Activated naive CD4-positive, alpha-beta T cell treated with anti-CD3 and anti-CD28 coated beads, Interleukin-2, amount 50 U/mL, for 24 hours (primary cell): ENCODE measurements at regions not wholly inside any gene's neighbourhood (a gene's known extent, or its start where the extent isn't known, plus 50 kb on each side); places are given as distances from the start of the nearest gene placed in this dataset.

Source experiments
- H3K27ac Mint-ChIP-seq: one replicate; pipeline ENCODE4 v1.8.0; 2021; ENCODE audit warnings: mild to moderate bottlenecking, mixed read lengths
- H3K27me3 Mint-ChIP-seq: one replicate; pipeline ENCODE4 v1.8.0; 2021; ENCODE audit warnings: mixed read lengths
- H3K36me3 Mint-ChIP-seq: one replicate; pipeline ENCODE4 v1.8.0; 2021; ENCODE audit warnings: mixed read lengths
- H3K4me1 Mint-ChIP-seq: one replicate; pipeline ENCODE4 v1.8.0; 2021; ENCODE audit warnings: mixed read lengths
- H3K4me3 Mint-ChIP-seq: one replicate; pipeline ENCODE4 v1.8.0; 2021; ENCODE audit warnings: mild to moderate bottlenecking, mixed read lengths
- H3K9me3 Mint-ChIP-seq: one replicate; pipeline ENCODE4 v1.8.0; 2021; ENCODE audit warnings: mixed read lengths

- Mint-ChIP-seq H3K9me3 (peaks cover 8% of the 10 kb centered on the region), H3K27me3 (no peaks in the 10 kb centered on the region), H3K4me3 (no peak overlapping the region), H3K4me1 (no peaks in the 10 kb centered on the region), H3K27ac (no peak overlapping the region), H3K36me3 (no peaks in the 10 kb centered on the region)
Measured at GRCh38 chr13:63706751-63707150, 2291.1 kb upstream of the PCDH20 start.

GRCh38 chr13:63704521-63704920, 2288.9 kb upstream of the PCDH20 start:
- Mint-ChIP-seq H3K4me1 (no peaks in the 10 kb centered on the region), H3K9me3 (peaks cover 8% of the 10 kb centered on the region), H3K4me3 (no peak overlapping the region), H3K36me3 (no peaks in the 10 kb centered on the region), H3K27me3 (no peaks in the 10 kb centered on the region), H3K27ac (no peak overlapping the region)

- Mint-ChIP-seq H3K27ac (no peak overlapping the region), H3K4me3 (no peak overlapping the region), H3K27me3 (no peaks in the 10 kb centered on the region), H3K4me1 (no peaks in the 10 kb centered on the region), H3K9me3 (peaks cover 8% of the 10 kb centered on the region), H3K36me3 (no peaks in the 10 kb centered on the region)
Measured at GRCh38 chr13:63700350-63700749, 2284.7 kb upstream of the PCDH20 start.

- H3K9me3 Mint-ChIP-seq, result peaks cover 8% of the 10 kb centered on the region
- no peaks in the 10 kb centered on the region for H3K27me3 Mint-ChIP-seq
- no peaks in the 10 kb centered on the region for H3K4me1 Mint-ChIP-seq
- no peak overlapping the region for H3K4me3 Mint-ChIP-seq
- no peak overlapping the region for H3K27ac Mint-ChIP-seq
- H3K36me3 Mint-ChIP-seq, result no peaks in the 10 kb centered on the region
Measured at GRCh38 chr13:63699948-63700347, 2284.3 kb upstream of the PCDH20 start.

- Mint-ChIP-seq H3K27me3 (no peaks in the 10 kb centered on the region), H3K4me3 (no peak overlapping the region)
Measured at GRCh38 chr13:63696055-63696454, 2280.4 kb upstream of the PCDH20 start.

DNA sequence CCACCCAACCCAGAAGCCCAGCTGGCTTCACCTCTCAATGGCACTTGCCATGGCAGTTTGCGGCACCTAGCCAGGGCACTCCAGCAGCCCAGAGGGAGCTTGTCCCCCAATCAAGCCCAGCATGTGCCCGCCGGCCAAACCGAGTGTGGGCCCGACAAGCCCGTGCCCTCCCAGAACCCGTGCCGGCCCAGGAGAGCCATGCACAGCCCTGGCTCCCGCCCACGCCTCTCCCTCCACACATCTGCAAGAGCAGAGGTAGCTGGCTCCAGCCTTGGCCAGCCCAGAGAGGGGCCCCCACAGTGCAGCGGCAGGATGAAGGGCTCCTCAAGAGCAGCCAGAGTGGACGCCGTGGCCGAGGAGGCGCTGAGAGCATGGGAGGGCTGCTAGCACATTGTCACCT, 2278.0 kb upstream of the PCDH20 start:
- Mint-ChIP-seq H3K27ac (no peak overlapping the region), H3K9me3 (peaks cover 8% of the 10 kb centered on the region), H3K4me3 (no peak overlapping the region), H3K4me1 (no peaks in the 10 kb centered on the region), H3K36me3 (no peaks in the 10 kb centered on the region), H3K27me3 (no peaks in the 10 kb centered on the region)

More at GRCh38 chr13:63696055-63696454, 2280.4 kb upstream of the PCDH20 start:
- Mint-ChIP-seq H3K27ac (no peak overlapping the region), H3K36me3 (no peaks in the 10 kb centered on the region), H3K9me3 (peaks cover 8% of the 10 kb centered on the region), H3K4me1 (no peaks in the 10 kb centered on the region)

DNA sequence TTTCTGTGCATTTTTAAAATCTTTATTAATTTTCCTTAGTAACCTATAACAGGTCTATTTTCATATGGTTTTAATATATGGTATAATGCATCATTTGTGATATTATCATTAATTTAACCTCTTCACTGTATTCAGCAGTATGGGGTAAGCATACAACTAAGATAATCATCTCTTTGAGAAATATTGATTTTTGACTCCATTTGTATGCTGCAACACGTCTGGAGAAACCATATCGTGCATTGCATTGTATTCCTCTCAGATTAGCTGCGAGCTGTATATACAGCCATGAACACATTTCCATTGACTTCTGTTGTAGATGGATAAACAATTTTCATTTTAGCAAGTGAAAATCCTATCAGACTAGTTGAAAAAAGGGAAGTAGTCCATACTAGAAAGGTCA, 2275.8 kb upstream of the PCDH20 start:
- Mint-ChIP-seq H3K27me3 (no peaks in the 10 kb centered on the region), H3K4me3 (no peak overlapping the region), H3K4me1 (no peaks in the 10 kb centered on the region), H3K36me3 (no peaks in the 10 kb centered on the region), H3K27ac (no peak overlapping the region), H3K9me3 (peaks cover 8% of the 10 kb centered on the region)

DNA sequence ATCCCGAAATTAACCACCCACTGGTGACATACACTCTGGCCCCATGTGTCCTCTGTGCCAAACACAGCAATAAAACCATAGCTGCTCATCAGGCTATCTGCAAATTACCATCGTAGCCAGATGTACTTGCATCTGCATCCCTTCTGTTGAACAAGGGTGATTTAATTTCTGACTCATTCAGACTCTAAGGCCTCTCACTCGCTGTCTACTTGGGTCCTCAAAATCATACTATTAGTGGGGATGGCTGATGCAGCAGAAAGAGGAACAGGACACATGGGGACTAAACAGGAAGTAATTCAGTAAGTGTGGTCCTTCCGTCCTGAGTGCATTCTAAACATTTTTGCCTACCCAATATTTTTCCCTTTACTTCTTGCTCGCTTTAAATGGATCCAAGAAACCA, 2275.0 kb upstream of the PCDH20 start:
- Mint-ChIP-seq H3K4me1 (no peaks in the 10 kb centered on the region), H3K27me3 (no peaks in the 10 kb centered on the region), H3K4me3 (no peak overlapping the region), H3K27ac (no peak overlapping the region), H3K9me3 (peaks cover 8% of the 10 kb centered on the region), H3K36me3 (no peaks in the 10 kb centered on the region)

GRCh38 chr13:63684822-63685221, 2269.2 kb upstream of the PCDH20 start:
- Mint-ChIP-seq H3K9me3 (peaks cover 5% of the 10 kb centered on the region), H3K27me3 (no peaks in the 10 kb centered on the region), H3K4me3 (no peak overlapping the region), H3K4me1 (no peaks in the 10 kb centered on the region), H3K36me3 (no peaks in the 10 kb centered on the region), H3K27ac (no peak overlapping the region)

DNA sequence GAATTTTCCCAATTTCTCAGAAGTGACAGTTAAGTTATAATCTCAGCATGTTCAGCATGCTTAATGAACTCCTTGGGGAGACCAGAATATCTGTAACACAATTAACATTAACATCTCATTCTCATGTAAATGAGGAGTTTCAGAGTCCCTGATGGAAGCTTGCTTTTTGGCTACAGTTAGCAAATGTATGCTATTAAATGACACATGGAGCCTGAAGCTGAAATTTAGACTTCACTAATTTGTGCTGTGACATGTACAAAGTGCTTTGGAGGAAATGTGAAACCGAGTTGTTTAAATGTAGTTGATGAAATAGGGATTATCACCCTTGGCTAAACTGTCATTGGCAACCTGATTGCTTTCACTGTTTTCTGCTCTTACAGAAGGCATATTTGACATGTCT, 2265.1 kb upstream of the PCDH20 start:
- Mint-ChIP-seq H3K9me3 (peaks cover 5% of the 10 kb centered on the region), H3K27ac (no peak overlapping the region), H3K27me3 (no peaks in the 10 kb centered on the region), H3K4me1 (no peaks in the 10 kb centered on the region), H3K36me3 (no peaks in the 10 kb centered on the region), H3K4me3 (no peak overlapping the region)

GRCh38 chr13:63671296-63671695, 2255.6 kb upstream of the PCDH20 start:
- Mint-ChIP-seq H3K27me3 (no peaks in the 10 kb centered on the region), H3K36me3 (no peaks in the 10 kb centered on the region), H3K9me3 (peaks cover 5% of the 10 kb centered on the region), H3K27ac (no peak overlapping the region), H3K4me1 (no peaks in the 10 kb centered on the region), H3K4me3 (no peak overlapping the region)

GRCh38 chr13:63651394-63651793, 2235.7 kb upstream of the PCDH20 start:
- Mint-ChIP-seq H3K4me1 (no peaks in the 10 kb centered on the region), H3K27me3 (no peaks in the 10 kb centered on the region), H3K4me3 (no peak overlapping the region), H3K27ac (no peak overlapping the region), H3K36me3 (no peaks in the 10 kb centered on the region), H3K9me3 (peaks cover 17% of the 10 kb centered on the region)

- Mint-ChIP-seq H3K9me3 (no peaks in the 10 kb centered on the region), H3K27ac (no peak overlapping the region), H3K4me3 (no peak overlapping the region)
Measured at GRCh38 chr13:63643543-63643942, 2227.9 kb upstream of the PCDH20 start.

DNA sequence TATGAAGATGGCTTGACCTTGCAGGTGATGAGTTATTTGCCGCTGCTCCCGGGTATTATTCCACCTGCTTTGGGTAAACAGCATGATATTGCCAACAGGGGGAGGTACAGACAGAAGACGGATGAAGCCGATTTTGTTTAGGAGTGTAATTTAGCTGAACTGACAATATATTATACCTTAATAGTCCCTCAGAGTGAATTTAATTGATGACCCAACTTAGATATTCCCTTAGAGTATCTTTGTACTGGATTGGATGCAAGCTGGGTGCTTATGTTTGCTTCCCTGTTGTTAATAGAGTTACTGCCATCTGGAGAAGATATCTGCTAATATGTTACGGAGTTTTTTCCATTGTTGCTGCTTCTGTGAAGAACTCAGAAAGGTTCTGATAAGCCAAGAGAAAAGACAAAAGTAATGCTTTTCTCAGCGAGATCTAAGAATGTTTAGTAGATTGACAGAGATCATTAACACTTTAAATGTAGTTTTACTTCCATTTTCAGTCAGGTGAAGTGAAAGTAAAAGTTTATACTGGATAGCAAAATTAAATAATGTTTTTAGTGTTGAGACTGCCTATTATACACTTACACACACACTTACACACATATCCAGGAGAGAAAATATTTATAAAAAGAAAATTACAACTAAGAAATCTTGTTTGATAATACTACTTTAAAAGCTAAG, 2220.8 kb upstream of the PCDH20 start:
- Mint-ChIP-seq H3K9me3 (peaks cover under 1% of the 10 kb centered on the region), H3K36me3 (no peaks in the 10 kb centered on the region), H3K4me3 (peak overlapping the region; percentile 45), H3K4me1 (peaks cover 4% of the 10 kb centered on the region), H3K27ac (no peak overlapping the region), H3K27me3 (no peaks in the 10 kb centered on the region)

More at GRCh38 chr13:63643543-63643942, 2227.9 kb upstream of the PCDH20 start:
- no peaks in the 10 kb centered on the region for H3K36me3 Mint-ChIP-seq
- no peaks in the 10 kb centered on the region for H3K4me1 Mint-ChIP-seq
- no peaks in the 10 kb centered on the region for H3K27me3 Mint-ChIP-seq

DNA sequence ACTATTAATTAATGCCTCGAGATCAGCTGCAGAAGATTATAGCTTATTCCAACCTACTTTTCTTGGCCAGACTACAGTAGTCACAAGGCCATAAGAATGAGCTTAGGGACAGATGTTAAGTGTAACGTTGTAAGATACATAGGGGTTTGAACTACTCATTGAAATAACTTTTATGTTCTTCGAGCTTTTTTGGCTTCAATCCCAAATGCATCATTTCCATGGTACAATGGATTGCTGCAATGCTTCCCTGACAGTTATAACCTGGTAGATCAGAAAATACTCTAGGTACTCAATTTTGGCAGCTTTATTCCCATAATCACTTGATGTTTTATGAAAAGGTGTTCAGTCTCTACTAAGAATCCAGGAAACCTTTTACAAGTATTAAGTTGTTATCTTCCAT, 2216.7 kb upstream of the PCDH20 start:
- no peaks in the 10 kb centered on the region for H3K36me3 Mint-ChIP-seq
- peaks cover 4% of the 10 kb centered on the region for H3K9me3 Mint-ChIP-seq
- H3K27me3 Mint-ChIP-seq, result no peaks in the 10 kb centered on the region
- H3K4me3 Mint-ChIP-seq, result no peak overlapping the region
- H3K27ac Mint-ChIP-seq, result no peak overlapping the region
- H3K4me1 Mint-ChIP-seq, result peaks cover 4% of the 10 kb centered on the region

- no peak overlapping the region for H3K27ac Mint-ChIP-seq
- no peaks in the 10 kb centered on the region for H3K27me3 Mint-ChIP-seq
- H3K4me3 Mint-ChIP-seq, result no peak overlapping the region
- H3K36me3 Mint-ChIP-seq, result no peaks in the 10 kb centered on the region
- peaks cover 4% of the 10 kb centered on the region for H3K9me3 Mint-ChIP-seq
- no peaks in the 10 kb centered on the region for H3K4me1 Mint-ChIP-seq
Measured at GRCh38 chr13:63631006-63631405, 2215.4 kb upstream of the PCDH20 start.

- Mint-ChIP-seq H3K4me1 (no peaks in the 10 kb centered on the region), H3K9me3 (peaks cover 4% of the 10 kb centered on the region), H3K27me3 (no peaks in the 10 kb centered on the region), H3K36me3 (no peaks in the 10 kb centered on the region), H3K27ac (no peak overlapping the region), H3K4me3 (no peak overlapping the region)
Measured at GRCh38 chr13:63629591-63629990, 2213.9 kb upstream of the PCDH20 start.
